Loucy (cell line): ENCODE measurements at regions not wholly inside any gene's neighbourhood (a gene's known extent, or its start where the extent isn't known, plus 50 kb on each side); places are given as distances from the start of the nearest gene placed in this dataset.

Source experiments
- CTCF ChIP-seq: fragments of 200-600 bp; sonication (generic); conservative IDR thresholded peaks from 2 replicates; pipeline ENCODE4 v1.5.1; 2014; ENCODE audit warnings: mild to moderate bottlenecking, antibody characterized with exemption, low read length
- EZH2phosphoT487 ChIP-seq: fragments of 200-600 bp; IDR thresholded peaks from 2 replicates; pipeline ENCODE4 v1.6.1; 2018; ENCODE audit warnings: antibody characterized with exemption, mild to moderate bottlenecking, moderate library complexity, borderline replicate concordance

- no peak for TF ChIP-seq CTCF
- TF ChIP-seq EZH2phosphoT487, result no peak
Measured at GRCh38 chr11:25777343-25777742, 554.6 kb upstream of the ANO3 start.
